HG03432 (cell line): ENCODE measurements at regions not wholly inside any gene's neighbourhood (a gene's known extent, or its start where the extent isn't known, plus 50 kb on each side); places are given as distances from the start of the nearest gene placed in this dataset.

Source experiments
- ATAC-seq: cut with Tn5 transposase; IDR thresholded peaks from one replicate; pipeline ENCODE4 v1.9.1; 2021; ENCODE audit warnings: mild to moderate bottlenecking, moderate library complexity; ENCODE audit not compliant: unreplicated experiment

GRCh38 chr13:64305246-64305645 is 2889.6 kb upstream of the PCDH20 start:
- ATAC-seq, result no peak

GRCh38 chr13:64300239-64300638 is 2884.6 kb upstream of the PCDH20 start:
- ATAC-seq, result no peak

GRCh38 chr13:64293923-64294322 is 2878.3 kb upstream of the PCDH20 start:
- no peak for ATAC-seq

- no peak for ATAC-seq
Measured at GRCh38 chr13:64289702-64290101, 2874.1 kb upstream of the PCDH20 start.

GRCh38 chr13:64283926-64284325 is 2868.3 kb upstream of the PCDH20 start:
- no peak for ATAC-seq

GRCh38 chr13:64278493-64278892 is 2862.8 kb upstream of the PCDH20 start:
- ATAC-seq, result no peak

GRCh38 chr13:64277097-64277496 is 2861.4 kb upstream of the PCDH20 start:
- ATAC-seq, result no peak

- ATAC-seq, result no peak
Measured at GRCh38 chr13:64276232-64276631, 2860.6 kb upstream of the PCDH20 start.

- ATAC-seq, result no peak
Measured at GRCh38 chr13:64274481-64275217, 2859.0 kb upstream of the PCDH20 start.

- ATAC-seq, result no peak
Measured at GRCh38 chr13:64273780-64274179, 2858.1 kb upstream of the PCDH20 start.

GRCh38 chr13:64272681-64273080 is 2857.0 kb upstream of the PCDH20 start:
- ATAC-seq, result no peak

- ATAC-seq, result no peak
Measured at GRCh38 chr13:64266024-64266423, 2850.4 kb upstream of the PCDH20 start.

GRCh38 chr13:64263285-64263684 is 2847.6 kb upstream of the PCDH20 start:
- ATAC-seq, result no peak

GRCh38 chr13:64256751-64257150 is 2841.1 kb upstream of the PCDH20 start:
- no peak for ATAC-seq

GRCh38 chr13:64255988-64256387 is 2840.3 kb upstream of the PCDH20 start:
- no peak for ATAC-seq

- no peak for ATAC-seq
Measured at GRCh38 chr13:64248371-64249065, 2832.9 kb upstream of the PCDH20 start.

GRCh38 chr13:64239372-64239771 is 2823.7 kb upstream of the PCDH20 start:
- ATAC-seq, result no peak

- no peak for ATAC-seq
Measured at GRCh38 chr13:64234255-64234654, 2818.6 kb upstream of the PCDH20 start.

GRCh38 chr13:64223016-64223415 is 2807.4 kb upstream of the PCDH20 start:
- no peak for ATAC-seq

GRCh38 chr13:64206430-64207225 is 2791.0 kb upstream of the PCDH20 start:
- no peak for ATAC-seq

- no peak for ATAC-seq
Measured at GRCh38 chr13:64202517-64202916, 2786.9 kb upstream of the PCDH20 start.

- ATAC-seq, result no peak
Measured at GRCh38 chr13:64197232-64197631, 2781.6 kb upstream of the PCDH20 start.
